Left lung (tissue), 4 donors: ENCODE measurements at regions not wholly inside any gene's neighbourhood (a gene's known extent, or its start where the extent isn't known, plus 50 kb on each side); places are given as distances from the start of the nearest gene placed in this dataset.

Experiments
- ATAC-seq: fragments of 200-7000 bp; cut with Tn5 transposase; one replicate; pipeline ENCODE4 v1.9.1; 2020; ENCODE audit warnings: moderate library complexity
- DNase-seq, 4 donors: peaks; one replicate each; pipeline ENCODE4 v3.0.0-alpha.2; 2013 to 2020
- H3K27ac ChIP-seq, 2 donors: fragments of 200-600 bp; sonication (generic) in 1 of 2; one replicate each; pipeline versions ENCODE4 v1.5.0 to v1.8.0; 2020 to 2021
- H3K27me3 ChIP-seq, 2 donors: fragments of 200-600 bp; sonication (generic) in 1 of 2; one replicate each; pipeline versions ENCODE4 v1.5.0 to v1.8.0; 2020 to 2021
- H3K36me3 ChIP-seq, 2 donors: fragments of 200-600 bp; sonication (generic) in 1 of 2; one replicate each; pipeline versions ENCODE4 v1.5.0 to v1.8.0; 2020 to 2021
- H3K4me1 ChIP-seq, 2 donors: fragments of 200-600 bp; one replicate each; pipeline ENCODE4 v1.8.0; 2021
- H3K4me3 ChIP-seq, 2 donors: fragments of 200-600 bp; sonication (generic) in 1 of 2; one replicate each; pipeline versions ENCODE4 v1.5.0 to v1.8.0; 2020 to 2021; ENCODE audit warnings: mild to moderate bottlenecking in 1 of 2
- H3K9me3 ChIP-seq, 2 donors: fragments of 200-600 bp; sonication (generic) in 1 of 2; one replicate each; pipeline versions ENCODE4 v1.5.0 to v1.8.0; 2020 to 2021
- CTCF ChIP-seq, 2 donors: fragments of 200-600 bp; sonication (generic) in 1 of 2; IDR thresholded peaks; one replicate each; pipeline versions ENCODE4 v1.5.0 to v1.8.0; 2021; ENCODE audit warnings: antibody characterized with exemption in 2 of 2
- intact Hi-C, 2 donors: fragments of 100-400 bp; cut with DNase I; formaldehyde crosslinking; loops; one replicate each; pipeline versions ENCODE4 v1.11.2 to v1.14.2; 2022
- donor health status: DM: no; HTN: yes; CAD: no.
- donor health status: DM: no; HTN: no; CAD: no.

GRCh38 chr3:150090006-150090405, 119.3 kb upstream of the PFN2 start:
- intact Hi-C loops, result no loop called here
- no peak for TF ChIP-seq CTCF (IDR thresholded peaks at IDR 0.05)
- H3K9me3 ChIP-seq, result no peaks in the 10 kb centered on the region

DNA sequence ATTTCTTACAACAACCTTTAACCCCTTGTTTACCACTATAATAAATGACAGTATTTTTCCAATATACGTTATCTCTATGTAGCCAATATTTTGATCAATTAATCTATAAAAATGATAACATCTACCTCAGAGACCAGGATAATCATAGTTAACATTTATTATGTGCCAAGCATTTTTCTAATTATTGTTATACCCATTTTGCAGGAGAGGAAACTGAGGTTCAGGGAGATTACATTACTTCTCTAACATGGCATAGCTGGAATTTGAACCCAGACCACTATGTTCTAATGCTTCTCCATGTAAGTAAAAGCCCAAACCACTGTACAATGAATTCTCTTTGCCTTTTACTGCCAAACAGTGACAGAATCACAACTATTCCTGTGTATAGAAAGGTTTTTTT, 113.4 kb upstream of the PFN2 start:
- no peak overlapping the region for H3K27ac ChIP-seq
- no peak overlapping the region for H3K4me3 ChIP-seq
- H3K36me3 ChIP-seq, result no peaks in the 10 kb centered on the region
- DNase-seq (no peak), ATAC-seq (no peak)
- no peak for TF ChIP-seq CTCF (IDR thresholded peaks at IDR 0.05)
- intact Hi-C loops, result no loop called here
- H3K4me1 ChIP-seq, result no peaks in the 10 kb centered on the region
- no peaks in the 10 kb centered on the region for H3K27me3 ChIP-seq
- H3K9me3 ChIP-seq, result no peaks in the 10 kb centered on the region

More at GRCh38 chr3:150090006-150090405, 119.3 kb upstream of the PFN2 start:
- H3K27ac ChIP-seq, result no peak overlapping the region
- H3K36me3 ChIP-seq, result no peaks in the 10 kb centered on the region
- DNase-seq (no peak), ATAC-seq (no peak)
- no peak overlapping the region for H3K4me3 ChIP-seq
- H3K4me1 ChIP-seq, result no peaks in the 10 kb centered on the region
- H3K27me3 ChIP-seq, result no peaks in the 10 kb centered on the region

GRCh38 chr3:150083655-150084042, 113.0 kb upstream of the PFN2 start:
- Histone ChIP-seq H3K9me3 (no peaks in the 10 kb centered on the region), H3K4me3 (no peak overlapping the region), H3K27me3 (no peaks in the 10 kb centered on the region), H3K4me1 (no peaks in the 10 kb centered on the region), H3K36me3 (no peaks in the 10 kb centered on the region), H3K27ac (no peak overlapping the region)
- TF ChIP-seq CTCF (IDR thresholded peaks at IDR 0.05), result no peak
- intact Hi-C loops, result no loop called here
- DNase-seq (peak in 3 of 4 donors; percentile 49 to 83 (median 74)), ATAC-seq (peak; percentile 26)

DNA sequence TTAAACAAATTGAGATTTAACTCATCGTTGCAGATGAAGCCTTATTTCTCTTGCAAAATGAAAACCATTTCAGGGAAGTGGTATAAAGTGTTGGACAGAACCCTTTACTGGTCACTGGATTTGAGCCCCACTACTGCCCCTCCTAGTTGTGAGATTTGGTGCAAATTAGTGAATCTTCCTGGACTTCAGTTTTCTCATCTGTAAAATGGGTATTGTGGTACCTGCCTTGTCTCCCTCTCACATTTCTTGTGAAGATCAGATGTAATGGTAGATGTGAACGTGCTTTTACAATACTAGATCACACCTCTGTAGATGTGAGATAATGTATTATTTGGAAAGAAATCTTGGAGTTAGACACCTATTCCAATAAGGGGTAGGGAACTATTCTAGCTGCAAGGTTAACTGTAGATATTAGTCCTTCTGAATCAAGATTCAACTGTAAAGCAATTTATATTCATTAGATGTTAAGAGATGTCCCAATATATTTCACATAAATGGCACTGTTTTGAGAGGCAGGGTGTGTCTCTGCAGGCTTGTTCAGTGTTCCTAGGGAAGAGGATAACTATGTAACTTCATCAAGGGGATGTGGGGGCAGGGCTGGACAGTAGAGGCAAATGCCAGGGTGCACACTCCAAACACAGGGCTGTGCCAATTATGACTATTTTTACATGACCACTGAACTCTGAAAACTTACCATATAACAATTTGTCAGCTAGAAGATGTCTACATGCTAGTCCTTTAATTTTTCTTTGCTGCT, 112.4 kb upstream of the PFN2 start:
- Histone ChIP-seq H3K9me3 (no peaks in the 10 kb centered on the region), H3K4me1 (no peaks in the 10 kb centered on the region), H3K36me3 (no peaks in the 10 kb centered on the region), H3K27me3 (no peaks in the 10 kb centered on the region), H3K27ac (no peak overlapping the region), H3K4me3 (no peak overlapping the region)
- DNase-seq (no peak), ATAC-seq (no peak)
- intact Hi-C loops, result no loop called here
- TF ChIP-seq CTCF (IDR thresholded peaks at IDR 0.05), result no peak

DNA sequence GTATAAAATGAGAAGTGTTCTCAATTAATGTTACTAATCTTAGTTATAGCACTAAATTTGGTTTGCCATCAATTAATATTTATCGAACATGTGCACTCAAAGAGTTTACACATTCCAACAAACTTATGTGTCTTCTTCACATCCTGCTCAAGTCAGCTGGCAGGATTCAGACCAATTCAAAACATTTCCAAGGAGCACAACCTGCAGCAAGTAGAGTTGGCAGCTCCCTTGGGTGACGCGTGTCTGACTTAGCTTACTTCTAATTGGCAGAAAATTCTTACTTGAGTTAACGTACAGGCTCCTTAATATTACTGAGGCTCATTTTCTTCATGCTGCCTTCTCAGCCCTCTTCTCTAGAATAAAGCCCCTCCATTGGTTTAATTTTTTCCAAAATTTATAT, 110.4 kb upstream of the PFN2 start:
- H3K27ac ChIP-seq, result no peak overlapping the region
- no peak overlapping the region for H3K4me3 ChIP-seq
- TF ChIP-seq CTCF (IDR thresholded peaks at IDR 0.05), result no peak
- DNase-seq, result no peak
- intact Hi-C loops, result no loop called here
- peaks cover 5 to 12% of the 10 kb centered on the region in 2 donors for H3K9me3 ChIP-seq
- H3K27me3 ChIP-seq, result no peaks in the 10 kb centered on the region
- H3K4me1 ChIP-seq, result no peaks in the 10 kb centered on the region
- H3K36me3 ChIP-seq, result no peaks in the 10 kb centered on the region
- no peak for ATAC-seq
